Ovary (tissue), 3 donors: ENCODE measurements at regions not wholly inside any gene's neighbourhood (a gene's known extent, or its start where the extent isn't known, plus 50 kb on each side); places are given as distances from the start of the nearest gene placed in this dataset.

Source experiments
- CTCF ChIP-seq, 3 donors: fragments of 450-650 bp in 2 of 3; fragments of 200-600 bp in 1 of 3; IDR thresholded peaks; one replicate each; pipeline versions ENCODE4 v1.5.1 to v1.8.0; 2016 to 2022; ENCODE audit warnings: antibody characterized with exemption in 3 of 3, mild to moderate bottlenecking in 1 of 3
- EP300 ChIP-seq: sonication (generic); formaldehyde crosslinking; IDR thresholded peaks from one replicate; pipeline ENCODE4 v1.6.1; 2017; ENCODE audit warnings: antibody characterized with exemption
- POLR2A ChIP-seq: fragments of 450-650 bp; IDR thresholded peaks from one replicate; pipeline ENCODE4 v1.6.1; 2017; ENCODE audit warnings: antibody characterized with exemption, mild to moderate bottlenecking, moderate library complexity
- donor health status: DM: no; HTN: no; CAD: no.

DNA sequence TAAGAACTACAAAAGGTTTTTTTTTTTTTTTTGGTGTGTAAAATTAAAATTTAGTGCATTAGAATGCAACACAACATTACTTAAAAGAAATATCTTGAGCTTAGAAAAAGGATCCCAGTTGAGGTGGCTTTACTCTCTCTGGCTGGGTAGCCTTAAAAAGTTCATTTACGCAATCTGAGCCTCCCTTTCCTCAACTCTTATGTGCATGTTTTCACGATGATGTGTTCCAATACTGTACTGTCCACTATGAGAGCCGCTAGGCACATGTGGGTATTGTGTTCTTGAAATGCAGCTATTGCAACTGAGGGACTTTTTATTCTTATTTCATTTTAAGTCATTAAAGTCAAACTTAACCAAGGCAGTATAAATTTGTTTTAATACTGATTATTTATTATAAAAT lies 460.9 kb upstream of the SYT1 start:
- TF ChIP-seq EP300 (no peak), POLR2A (no peak), CTCF (IDR thresholded peaks at IDR 0.05) (no peak)
